H9 (cell line): ENCODE measurements at regions not wholly inside any gene's neighbourhood (a gene's known extent, or its start where the extent isn't known, plus 50 kb on each side); places are given as distances from the start of the nearest gene placed in this dataset.

ENCODE experiments used
- DNase-seq: peaks from one replicate; pipeline ENCODE4 v3.0.0-alpha.2; 2017
- H2AFZ ChIP-seq: one replicate; pipeline ENCODE4 v1.6.1; 2013; ENCODE audit warnings: mild to moderate bottlenecking, low read length, control low read depth, moderate library complexity
- H2AK5ac ChIP-seq: 2 replicates; pipeline ENCODE4 v1.6.1; 2013; ENCODE audit warnings: low read length, control low read depth, mixed read lengths; ENCODE audit not compliant: insufficient read length
- H2BK120ac ChIP-seq: one replicate; pipeline ENCODE4 v1.6.1; 2013; ENCODE audit warnings: low read depth, mild to moderate bottlenecking, low read length, control low read depth, inconsistent platforms; ENCODE audit not compliant: poor library complexity, severe bottlenecking
- H2BK12ac ChIP-seq: 2 replicates; pipeline ENCODE4 v1.6.1; 2013; ENCODE audit warnings: low read length, control low read depth, mixed read lengths, low read depth; ENCODE audit not compliant: insufficient read length
- H2BK15ac ChIP-seq: 2 replicates; pipeline ENCODE4 v1.6.1; 2013; ENCODE audit warnings: low read depth, low read length, control low read depth
- H2BK20ac ChIP-seq: one replicate; pipeline ENCODE4 v1.6.1; 2013; ENCODE audit warnings: low read depth, mild to moderate bottlenecking, low read length, control low read depth, inconsistent platforms; ENCODE audit not compliant: poor library complexity, severe bottlenecking
- H2BK5ac ChIP-seq: 2 replicates; pipeline ENCODE4 v1.6.1; 2013; ENCODE audit warnings: low read length, control low read depth, mixed read lengths; ENCODE audit not compliant: insufficient read length
- H3K14ac ChIP-seq: 2 replicates; pipeline ENCODE4 v1.6.1; 2013; ENCODE audit warnings: low read length, control low read depth; ENCODE audit not compliant: insufficient read depth
- H3K18ac ChIP-seq: 2 replicates; pipeline ENCODE4 v1.6.1; 2013; ENCODE audit warnings: low read depth, mild to moderate bottlenecking, mixed read lengths, low read length, control low read depth; ENCODE audit not compliant: insufficient read length
- H3K23ac ChIP-seq: 2 replicates; pipeline ENCODE4 v1.6.1; 2013; ENCODE audit warnings: low read length, control low read depth, mixed read lengths, low read depth; ENCODE audit not compliant: insufficient read length
- H3K23me2 ChIP-seq: 2 replicates; pipeline ENCODE4 v1.6.1; 2013; ENCODE audit warnings: low read depth, mild to moderate bottlenecking, mixed read lengths, low read length, control low read depth; ENCODE audit not compliant: insufficient read length, poor library complexity, severe bottlenecking
- H3K27ac ChIP-seq: 2 replicates; pipeline ENCODE4 v1.5.1; 2013; ENCODE audit warnings: low read length, control low read depth, mixed read lengths, low read depth; ENCODE audit not compliant: insufficient read length
- H3K27me3 ChIP-seq: 2 replicates; pipeline ENCODE4 v1.6.1; 2013; ENCODE audit warnings: low read length, control low read depth, inconsistent platforms; ENCODE audit not compliant: insufficient read depth
- H3K4ac ChIP-seq: 2 replicates; pipeline ENCODE4 v1.6.1; 2013; ENCODE audit warnings: low read depth, mild to moderate bottlenecking, control low read depth, inconsistent platforms, low read length, moderate library complexity
- H3K4me1 ChIP-seq: 2 replicates; pipeline ENCODE4 v1.6.1; 2013; ENCODE audit warnings: low read length, control low read depth, inconsistent platforms; ENCODE audit not compliant: insufficient read depth
- H3K4me2 ChIP-seq: 2 replicates; pipeline ENCODE4 v1.6.1; 2013; ENCODE audit warnings: low read length, control low read depth, mixed read lengths; ENCODE audit not compliant: insufficient read length, insufficient read depth
- H3K56ac ChIP-seq: 2 replicates; pipeline ENCODE4 v1.6.1; 2013; ENCODE audit warnings: low read depth, mild to moderate bottlenecking, mixed read lengths, low read length, control low read depth; ENCODE audit not compliant: insufficient read length
- H3K79me1 ChIP-seq: 2 replicates; pipeline ENCODE4 v1.6.1; 2013; ENCODE audit warnings: low read depth, mild to moderate bottlenecking, moderate library complexity, low read length, control low read depth, inconsistent platforms; ENCODE audit not compliant: insufficient read depth, poor library complexity, severe bottlenecking
- H3K79me2 ChIP-seq: 2 replicates; pipeline ENCODE4 v1.6.1; 2013; ENCODE audit warnings: low read length, control low read depth, inconsistent platforms; ENCODE audit not compliant: insufficient read depth
- H3K9ac ChIP-seq: 2 replicates; pipeline ENCODE4 v1.6.1; 2013; ENCODE audit warnings: low read length, control low read depth, mixed read lengths; ENCODE audit not compliant: insufficient read length; ENCODE audit errors: extremely low read depth
- H3K9me3 ChIP-seq: one replicate; pipeline ENCODE4 v1.6.1; 2013; ENCODE audit warnings: low read depth, low read length, inconsistent platforms; ENCODE audit not compliant: control insufficient read depth
- H3T11ph ChIP-seq: one replicate; pipeline ENCODE4 v1.6.1; 2013; ENCODE audit warnings: mild to moderate bottlenecking, low read length, control low read depth, inconsistent platforms
- H4K20me1 ChIP-seq: one replicate; pipeline ENCODE4 v1.6.1; 2013; ENCODE audit not compliant: control insufficient read depth, insufficient read length, insufficient read depth
- H4K5ac ChIP-seq: 2 replicates; pipeline ENCODE4 v1.6.1; 2013; ENCODE audit warnings: low read depth, mild to moderate bottlenecking, mixed read lengths, low read length, control low read depth; ENCODE audit not compliant: insufficient read length
- H4K8ac ChIP-seq: replicated peaks from 2 replicates; pipeline ENCODE4 v1.6.1; 2013; ENCODE audit warnings: low read length, control low read depth, mixed read lengths, low read depth; ENCODE audit not compliant: insufficient read length
- H4K91ac ChIP-seq: 2 replicates; pipeline ENCODE4 v1.6.1; 2013; ENCODE audit warnings: low read depth, mild to moderate bottlenecking, moderate library complexity, mixed read lengths, low read length, control low read depth; ENCODE audit not compliant: insufficient read length
- H3K27ac Mint-ChIP-seq, 3 experiments: 2 replicates in 2 of 3; 3 replicates in 1 of 3; pipeline ENCODE4 v1.8.0; 2020 to 2021; ENCODE audit warnings: mixed read lengths in 3 of 3, mild to moderate bottlenecking in 1 of 3, moderate library complexity in 1 of 3
- H3K27me3 Mint-ChIP-seq: 2 replicates; pipeline ENCODE4 v1.8.0; 2021; ENCODE audit warnings: low read depth, mild to moderate bottlenecking, moderate library complexity, mixed read lengths
- H3K36me3 Mint-ChIP-seq, 3 experiments: 2 replicates in 2 of 3; 3 replicates in 1 of 3; pipeline ENCODE4 v1.8.0; 2020 to 2021; ENCODE audit warnings: low read depth in 3 of 3, mixed read lengths in 3 of 3; ENCODE audit not compliant: insufficient read depth in 1 of 3
- H3K4me1 Mint-ChIP-seq, 2 experiments: 2 replicates each; pipeline ENCODE4 v1.8.0; 2020; ENCODE audit warnings: mixed read lengths in 2 of 2
- H3K4me3 Mint-ChIP-seq, 2 experiments: 2 replicates in 1 of 2; 3 replicates in 1 of 2; pipeline ENCODE4 v1.8.0; 2020 to 2021; ENCODE audit warnings: mild to moderate bottlenecking in 2 of 2, mixed read lengths in 2 of 2, moderate library complexity in 1 of 2
- H3K9me3 Mint-ChIP-seq, 2 experiments: 2 replicates in 1 of 2; 3 replicates in 1 of 2; pipeline ENCODE4 v1.8.0; 2020; ENCODE audit warnings: mild to moderate bottlenecking in 2 of 2, mixed read lengths in 2 of 2, moderate library complexity in 1 of 2
- WGBS: extraction: QIAGEN DNeasy Blood & Tissue Kit; methylation state at CpG from one replicate; pipeline ENCODE4 v1.1.7; 2013; ENCODE audit warnings: missing lambda C conversion rate, low lambda C conversion rate, mixed read lengths; ENCODE audit not compliant: insufficient read length; ENCODE audit errors: extremely low coverage; 5-methylcytosine and 5-hydroxymethylcytosine counted together
- TF ChIP-seq, protein P1 (sequence below): fragments of 200-600 bp; sonication (generic); conservative IDR thresholded peaks from 3 replicates; pipeline ENCODE4 v1.8.0; 2021; ENCODE audit warnings: antibody characterized with exemption, mild to moderate bottlenecking

DNA sequence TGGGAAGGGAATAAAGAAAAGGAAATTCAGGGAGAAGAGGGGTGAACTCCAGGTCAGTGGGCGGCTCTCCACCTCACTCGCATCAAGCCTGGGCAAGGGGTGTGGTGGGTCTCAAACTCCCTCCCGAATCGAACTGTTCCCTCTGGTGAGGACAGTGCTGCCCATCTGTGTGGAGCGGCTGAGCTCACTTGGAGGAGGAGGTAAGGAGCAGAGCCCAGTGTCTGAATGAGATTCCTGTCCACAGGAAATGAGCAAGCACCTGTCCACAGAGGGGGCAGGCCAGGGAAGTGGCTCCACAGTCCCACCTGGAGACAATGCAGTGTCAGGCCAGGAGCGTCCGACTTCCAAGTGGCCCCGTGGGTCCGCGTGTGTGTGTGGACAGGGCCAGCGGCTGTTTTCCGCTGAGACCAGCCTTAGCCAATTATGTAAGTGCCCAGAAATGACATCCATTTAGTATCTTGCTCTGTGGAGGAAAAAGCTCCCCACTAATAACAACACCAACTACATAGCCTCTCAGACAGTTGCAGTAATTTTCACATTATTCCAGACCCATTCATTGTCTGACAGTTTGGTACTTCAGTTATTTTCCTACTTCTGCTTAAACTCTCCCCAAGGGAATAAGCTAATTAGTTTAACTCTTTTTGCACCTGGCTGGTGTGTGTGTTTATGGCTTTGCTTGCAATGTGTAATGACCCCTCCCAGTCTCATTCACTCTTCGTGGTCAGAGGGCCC is 114.6 kb downstream of the SOX1 start:
- Histone ChIP-seq H3K4ac (no peak overlapping the region), H3K27ac (no peak overlapping the region), H2BK120ac (no peak overlapping the region), H3K14ac (no peak overlapping the region), H4K20me1 (no peaks in the 10 kb centered on the region), H2BK15ac (no peak overlapping the region), H3K4me2 (no peak overlapping the region), H2AFZ (no peak overlapping the region), H3T11ph (no peak overlapping the region), H3K18ac (no peak overlapping the region), H3K56ac (no peak overlapping the region), H2BK5ac (no peak overlapping the region), H3K4me1 (no peaks in the 10 kb centered on the region), H4K8ac (no peak overlapping the region), H3K9ac (no peak overlapping the region), H2BK12ac (no peak overlapping the region), H3K9me3 (no peaks in the 10 kb centered on the region), H3K79me1 (no peaks in the 10 kb centered on the region), H3K23me2 (no peaks in the 10 kb centered on the region), H4K91ac (no peak overlapping the region), H2AK5ac (no peak overlapping the region), H4K5ac (no peak overlapping the region), H3K23ac (no peak overlapping the region), H3K27me3 (no peaks in the 10 kb centered on the region; the same call in 1 of the 2 replicates), H2BK20ac (no peak overlapping the region), H3K79me2 (no peaks in the 10 kb centered on the region)
- DNase-seq, result no peak
- Mint-ChIP-seq H3K4me3 (no peak overlapping the region), H3K27ac (no peak overlapping the region), H3K27me3 (peaks cover 30% of the 10 kb centered on the region), H3K4me1 (peaks cover 3 to 6% of the 10 kb centered on the region in 2 experiments; a peak in 2 of 4 replicates), H3K36me3 (no peaks in the 10 kb centered on the region; a peak in 1 of 7 replicates), H3K9me3 (peaks cover 0 to 3% of the 10 kb centered on the region in 2 experiments; a peak in 1 of 5 replicates)
- WGBS, result no CpG with 5 or more reads among the region's 13 CpGs
- TF ChIP-seq, protein P1, sequence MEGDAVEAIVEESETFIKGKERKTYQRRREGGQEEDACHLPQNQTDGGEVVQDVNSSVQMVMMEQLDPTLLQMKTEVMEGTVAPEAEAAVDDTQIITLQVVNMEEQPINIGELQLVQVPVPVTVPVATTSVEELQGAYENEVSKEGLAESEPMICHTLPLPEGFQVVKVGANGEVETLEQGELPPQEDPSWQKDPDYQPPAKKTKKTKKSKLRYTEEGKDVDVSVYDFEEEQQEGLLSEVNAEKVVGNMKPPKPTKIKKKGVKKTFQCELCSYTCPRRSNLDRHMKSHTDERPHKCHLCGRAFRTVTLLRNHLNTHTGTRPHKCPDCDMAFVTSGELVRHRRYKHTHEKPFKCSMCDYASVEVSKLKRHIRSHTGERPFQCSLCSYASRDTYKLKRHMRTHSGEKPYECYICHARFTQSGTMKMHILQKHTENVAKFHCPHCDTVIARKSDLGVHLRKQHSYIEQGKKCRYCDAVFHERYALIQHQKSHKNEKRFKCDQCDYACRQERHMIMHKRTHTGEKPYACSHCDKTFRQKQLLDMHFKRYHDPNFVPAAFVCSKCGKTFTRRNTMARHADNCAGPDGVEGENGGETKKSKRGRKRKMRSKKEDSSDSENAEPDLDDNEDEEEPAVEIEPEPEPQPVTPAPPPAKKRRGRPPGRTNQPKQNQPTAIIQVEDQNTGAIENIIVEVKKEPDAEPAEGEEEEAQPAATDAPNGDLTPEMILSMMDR, result no peak
